ENCODE measurements at regions not wholly inside any gene's neighbourhood (a gene's known extent, or its start where the extent isn't known, plus 50 kb on each side); places are given as distances from the start of the nearest gene placed in this dataset.

- in situ Hi-C loops (cut with HindIII; ENCODE audit: low pct_ligation_motif_present, low pct_unique_long_range_greater_than_20kb, low sequenced_read_pairs) = no loop called here
- DNase-seq = no peak
Observed at GRCh38 chr6:169343886-169344749, 90.5 kb upstream of the THBS2 start.

- DNase-seq = no peak
- in situ Hi-C loops (cut with HindIII; ENCODE audit: low pct_ligation_motif_present, low pct_unique_long_range_greater_than_20kb, low sequenced_read_pairs) = no loop called here
Observed at GRCh38 chr6:169342710-169343109, 89.1 kb upstream of the THBS2 start.

- no peak for DNase-seq
- in situ Hi-C loops (cut with HindIII; ENCODE audit: low pct_ligation_motif_present, low pct_unique_long_range_greater_than_20kb, low sequenced_read_pairs) = no loop called here
Observed at GRCh38 chr6:169341706-169342105, 88.1 kb upstream of the THBS2 start.

GRCh38 chr6:169341065-169341464 lies 87.4 kb upstream of the THBS2 start:
- in situ Hi-C loops (cut with HindIII; ENCODE audit: low pct_ligation_motif_present, low pct_unique_long_range_greater_than_20kb, low sequenced_read_pairs) = no loop called here
- no peak for DNase-seq

- in situ Hi-C loops (cut with HindIII; ENCODE audit: low pct_ligation_motif_present, low pct_unique_long_range_greater_than_20kb, low sequenced_read_pairs) = no loop called here
- DNase-seq = peak; percentile 63
Observed at GRCh38 chr6:169340395-169340794, 86.7 kb upstream of the THBS2 start.

- no peak for DNase-seq
- in situ Hi-C loops (cut with HindIII; ENCODE audit: low pct_ligation_motif_present, low pct_unique_long_range_greater_than_20kb, low sequenced_read_pairs) = no loop called here
Observed at GRCh38 chr6:169339731-169340309, 86.2 kb upstream of the THBS2 start.

- in situ Hi-C loops (cut with HindIII; ENCODE audit: low pct_ligation_motif_present, low pct_unique_long_range_greater_than_20kb, low sequenced_read_pairs) = no loop called here
Observed at GRCh38 chr6:169339025-169339424, 85.4 kb upstream of the THBS2 start.

GRCh38 chr6:169337886-169338445 lies 84.3 kb upstream of the THBS2 start:
- in situ Hi-C loops (cut with HindIII; ENCODE audit: low pct_ligation_motif_present, low pct_unique_long_range_greater_than_20kb, low sequenced_read_pairs) = no loop called here
- no peak for DNase-seq

More at GRCh38 chr6:169339025-169339424, 85.4 kb upstream of the THBS2 start:
- DNase-seq = no peak

GRCh38 chr6:169335301-169335700 lies 81.7 kb upstream of the THBS2 start:
- in situ Hi-C loops (cut with HindIII; ENCODE audit: low pct_ligation_motif_present, low pct_unique_long_range_greater_than_20kb, low sequenced_read_pairs) = no loop called here
- no peak for DNase-seq

GRCh38 chr6:169332250-169332649 lies 78.6 kb upstream of the THBS2 start:
- in situ Hi-C loops (cut with HindIII; ENCODE audit: low pct_ligation_motif_present, low pct_unique_long_range_greater_than_20kb, low sequenced_read_pairs) = no loop called here
- no peak for DNase-seq

- in situ Hi-C loops (cut with HindIII; ENCODE audit: low pct_ligation_motif_present, low pct_unique_long_range_greater_than_20kb, low sequenced_read_pairs) = no loop called here
- DNase-seq = peak; percentile 1
Observed at GRCh38 chr6:169328112-169328801, 74.6 kb upstream of the THBS2 start.

- in situ Hi-C loops (cut with HindIII; ENCODE audit: low pct_ligation_motif_present, low pct_unique_long_range_greater_than_20kb, low sequenced_read_pairs) = no loop called here
- peak; percentile 34 for DNase-seq
Observed at GRCh38 chr6:169326067-169326799, 72.6 kb upstream of the THBS2 start.

- DNase-seq = no peak
- in situ Hi-C loops (cut with HindIII; ENCODE audit: low pct_ligation_motif_present, low pct_unique_long_range_greater_than_20kb, low sequenced_read_pairs) = no loop called here
Observed at GRCh38 chr6:169324656-169325459, 71.2 kb upstream of the THBS2 start.

GRCh38 chr6:169324086-169324485 lies 70.4 kb upstream of the THBS2 start:
- no peak for DNase-seq
- in situ Hi-C loops (cut with HindIII; ENCODE audit: low pct_ligation_motif_present, low pct_unique_long_range_greater_than_20kb, low sequenced_read_pairs) = no loop called here

GRCh38 chr6:169323221-169323620 lies 69.6 kb upstream of the THBS2 start:
- in situ Hi-C loops (cut with HindIII; ENCODE audit: low pct_ligation_motif_present, low pct_unique_long_range_greater_than_20kb, low sequenced_read_pairs) = no loop called here
- DNase-seq = no peak

- in situ Hi-C loops (cut with HindIII; ENCODE audit: low pct_ligation_motif_present, low pct_unique_long_range_greater_than_20kb, low sequenced_read_pairs) = no loop called here
Observed at GRCh38 chr6:169321546-169321945, 67.9 kb upstream of the THBS2 start.

GRCh38 chr6:169320013-169320412 lies 66.4 kb upstream of the THBS2 start:
- no peak for DNase-seq
- in situ Hi-C loops (cut with HindIII; ENCODE audit: low pct_ligation_motif_present, low pct_unique_long_range_greater_than_20kb, low sequenced_read_pairs) = no loop called here

More at GRCh38 chr6:169321546-169321945, 67.9 kb upstream of the THBS2 start:
- no peak for DNase-seq

Data from ACHN (cell line).